GM20000 (cell line): ENCODE measurements at regions not wholly inside any gene's neighbourhood (a gene's known extent, or its start where the extent isn't known, plus 50 kb on each side); places are given as distances from the start of the nearest gene placed in this dataset.

Experiments
- DNase-seq: peaks from one replicate; pipeline ENCODE4 v3.0.0; 2012; ENCODE audit warnings: low spot score
- CTCF ChIP-seq: IDR thresholded peaks from 2 replicates; pipeline ENCODE4 v1.5.1; 2012; ENCODE audit warnings: mild to moderate bottlenecking, control low read depth; ENCODE audit errors: extremely low read depth, missing control alignments

GRCh38 chr18:55123361-55123760 is 164.1 kb upstream of the CCDC68 start:
- no peak for TF ChIP-seq CTCF
- DNase-seq, result no peak

GRCh38 chr18:55121397-55122170 is 162.3 kb upstream of the CCDC68 start:
- no peak for DNase-seq
- no peak for TF ChIP-seq CTCF

DNA sequence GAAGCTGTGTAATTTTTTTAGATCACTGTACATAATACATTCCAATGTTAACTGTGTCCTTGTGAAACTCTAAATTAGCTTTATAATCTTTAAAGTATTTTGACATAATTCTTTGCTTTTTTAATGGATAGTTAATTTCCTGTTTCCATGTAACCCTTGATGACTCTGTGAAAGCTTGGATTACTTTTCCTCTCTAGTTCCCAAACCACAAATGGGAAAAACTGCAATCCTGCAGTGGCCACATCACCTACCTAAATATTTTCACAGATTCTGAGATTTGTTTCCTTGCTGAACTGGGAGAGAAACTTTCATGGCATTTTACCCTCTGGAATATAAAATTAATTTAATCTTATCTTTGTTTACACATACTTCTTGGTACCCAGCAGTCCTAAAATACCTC is 161.6 kb upstream of the CCDC68 start:
- DNase-seq, result no peak
- no peak for TF ChIP-seq CTCF

- TF ChIP-seq CTCF, result no peak
- DNase-seq, result no peak
Measured at GRCh38 chr18:55119434-55119833, 160.2 kb upstream of the CCDC68 start.

- no peak for DNase-seq
- TF ChIP-seq CTCF, result no peak
Measured at GRCh38 chr18:55119016-55119415, 159.8 kb upstream of the CCDC68 start.

DNA sequence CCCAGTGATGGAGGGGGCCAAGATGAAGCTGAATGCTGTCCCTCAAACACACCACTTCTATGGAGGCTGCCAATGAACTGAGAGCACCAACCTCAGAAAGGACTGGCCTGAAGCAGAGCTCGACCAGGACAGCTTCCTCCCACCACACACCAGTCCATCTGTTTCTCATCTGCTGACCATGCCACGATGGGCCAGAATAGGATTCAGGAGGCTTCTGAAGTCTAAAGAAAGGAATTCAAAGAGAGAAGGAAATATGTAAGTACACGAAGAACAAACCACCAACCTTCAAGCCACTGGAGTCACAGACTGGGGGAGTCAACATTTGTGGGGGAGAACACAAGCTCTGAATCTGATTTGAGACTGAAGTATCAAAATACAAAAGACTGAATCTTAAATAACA is 157.6 kb upstream of the CCDC68 start:
- TF ChIP-seq CTCF, result no peak
- no peak for DNase-seq

GRCh38 chr18:55115606-55116005 is 156.3 kb upstream of the CCDC68 start:
- no peak for TF ChIP-seq CTCF
- DNase-seq, result no peak
